H1 (cell line): ENCODE measurements at regions not wholly inside any gene's neighbourhood (a gene's known extent, or its start where the extent isn't known, plus 50 kb on each side); places are given as distances from the start of the nearest gene placed in this dataset.
"Not testable (repeated sequence)": the region's sequence is repeated elsewhere in the genome, so short reads cannot be mapped to it uniquely, and the experiment has no call there.

ENCODE experiments used
- CTCF ChIA-PET: fragments of 300-600 bp; sonication (Branson Sonifier 250); formaldehyde crosslinking; loops from one replicate; lab custom pipeline; 2021; ENCODE audit not compliant: partially characterized antibody; lab: Charles Lee
- POLR2A ChIA-PET: fragments of 300-600 bp; sonication (Branson Sonifier 250); formaldehyde crosslinking; loops from one replicate; lab custom pipeline; 2021; ENCODE audit warnings: inconsistent platforms; ENCODE audit not compliant: partially characterized antibody; lab: Charles Lee
- DNase-seq, 2 experiments: peaks; one replicate each; pipeline versions ENCODE4 v3.0.0 to v3.0.0-alpha.2; 2010 to 2022; ENCODE audit warnings: low spot score in 2 of 2, low read depth in 1 of 2, mixed read lengths in 1 of 2
- FAIRE-seq: peaks from 2 replicates; lab custom pipeline; 2011; peaks lifted over from hg19 to GRCh38; lab: Jason Lieb, UNC
- H2AFZ ChIP-seq: 2 replicates; pipeline ENCODE4 v1.8.1; 2012; ENCODE audit warnings: low read length, inconsistent platforms
- H2AK5ac ChIP-seq: 2 replicates; pipeline ENCODE4 v1.6.1; 2013; ENCODE audit warnings: low read depth, low read length
- H2BK120ac ChIP-seq: replicated peaks from 2 replicates; pipeline ENCODE3; 2013; ENCODE audit warnings: low read depth, low read length, inconsistent platforms
- H2BK12ac ChIP-seq: 2 replicates; pipeline ENCODE4 v1.6.1; 2013; ENCODE audit warnings: low read depth, low read length
- H2BK15ac ChIP-seq: 2 replicates; pipeline ENCODE4 v1.6.1; 2013; ENCODE audit warnings: low read length
- H2BK20ac ChIP-seq: 2 replicates; pipeline ENCODE4 v1.6.1; 2013; ENCODE audit warnings: low read length
- H2BK5ac ChIP-seq: 2 replicates; pipeline ENCODE4 v1.6.1; 2013; ENCODE audit warnings: low read depth, low read length
- H3K14ac ChIP-seq: 2 replicates; pipeline ENCODE4 v1.6.1; 2013; ENCODE audit warnings: inconsistent platforms; ENCODE audit not compliant: insufficient read length
- H3K18ac ChIP-seq: 2 replicates; pipeline ENCODE4 v1.6.1; 2013; ENCODE audit warnings: low read length; ENCODE audit errors: extremely low read depth
- H3K23ac ChIP-seq: 2 replicates; pipeline ENCODE4 v1.6.1; 2013; ENCODE audit warnings: inconsistent platforms; ENCODE audit not compliant: insufficient read length
- H3K23me2 ChIP-seq: 2 replicates; pipeline ENCODE4 v1.6.1; 2013; ENCODE audit warnings: low read depth, low read length
- H3K27ac ChIP-seq: 2 replicates; pipeline ENCODE4 v1.6.1; 2011; ENCODE audit warnings: low read depth, low read length, inconsistent platforms
- H3K27me3 ChIP-seq, 4 experiments: replicated peaks in 1 of 4; 1 replicate in 1 of 4; 2 replicates in 3 of 4; pipeline versions ENCODE4 v1.6.1 to v1.8.1; 2011 to 2013; ENCODE audit warnings: low read length in 3 of 4, mild to moderate bottlenecking in 3 of 4, inconsistent platforms in 2 of 4, mixed read lengths in 2 of 4, moderate library complexity in 1 of 4; ENCODE audit not compliant: control insufficient read depth in 3 of 4, insufficient read depth in 3 of 4; ENCODE audit errors: extremely low read depth in 1 of 4
- H3K36me3 ChIP-seq, 4 experiments: 2 replicates each; pipeline versions ENCODE4 v1.6.1 to v1.8.1; 2011 to 2013; ENCODE audit warnings: mild to moderate bottlenecking in 4 of 4, low read length in 3 of 4, moderate library complexity in 2 of 4, control low read depth in 1 of 4, inconsistent platforms in 1 of 4; ENCODE audit not compliant: insufficient read depth in 4 of 4, control insufficient read depth in 2 of 4
- H3K4ac ChIP-seq: replicated peaks from 2 replicates; pipeline ENCODE3; 2013; ENCODE audit warnings: low read length, low read depth, mixed read lengths, inconsistent platforms; ENCODE audit not compliant: insufficient read length
- H3K4me1 ChIP-seq, 4 experiments: replicated peaks in 1 of 4; 1 replicate in 1 of 4; 2 replicates in 3 of 4; pipeline versions ENCODE4 v1.6.1 to v1.8.1; 2011 to 2013; ENCODE audit warnings: low read length in 3 of 4, inconsistent platforms in 2 of 4, mixed read lengths in 1 of 4; ENCODE audit not compliant: insufficient read depth in 4 of 4, control insufficient read depth in 3 of 4
- H3K4me2 ChIP-seq, 2 experiments: 2 replicates each; pipeline versions ENCODE4 v1.6.1 to v1.8.1; 2011 to 2013; ENCODE audit warnings: low read depth in 2 of 2, low read length in 2 of 2, control low read depth in 1 of 2, inconsistent platforms in 1 of 2, mild to moderate bottlenecking in 1 of 2; ENCODE audit not compliant: insufficient read depth in 1 of 2
- H3K4me3 ChIP-seq, 4 experiments: fragments of 200-600, 300-600 bp in 1 of 4; sonication (generic), shearing (Covaris generic), sonication (Bioruptor Twin) in 1 of 4; 2 replicates each; pipeline versions ENCODE4 v1.5.1 to v1.8.1; 2011 to 2016; ENCODE audit warnings: low read length in 4 of 4, low read depth in 3 of 4, control low read depth in 2 of 4, inconsistent platforms in 2 of 4, mild to moderate bottlenecking in 2 of 4, mixed read lengths in 1 of 4, moderate library complexity in 1 of 4; ENCODE audit not compliant: insufficient read depth in 2 of 4; ENCODE audit errors: extremely low read depth in 1 of 4
- H3K56ac ChIP-seq: replicated peaks from 2 replicates; pipeline ENCODE3; 2013; ENCODE audit warnings: low read depth, mild to moderate bottlenecking, mixed read lengths, low read length, inconsistent platforms; ENCODE audit not compliant: insufficient read length
- H3K79me1 ChIP-seq: 2 replicates; pipeline ENCODE4 v1.6.1; 2013; ENCODE audit warnings: low read depth, low read length, control low read depth
- H3K79me2 ChIP-seq, 2 experiments: 2 replicates each; pipeline versions ENCODE4 v1.6.1 to v1.8.1; 2012 to 2013; ENCODE audit warnings: low read length in 2 of 2, mild to moderate bottlenecking in 2 of 2, inconsistent platforms in 1 of 2; ENCODE audit not compliant: insufficient read depth in 2 of 2, control insufficient read depth in 1 of 2
- H3K9ac ChIP-seq, 4 experiments: replicated peaks in 1 of 4; 1 replicate in 1 of 4; 2 replicates in 3 of 4; pipeline versions ENCODE4 v1.6.1 to v1.8.1; 2011 to 2013; ENCODE audit warnings: low read depth in 3 of 4, low read length in 3 of 4, control low read depth in 2 of 4, mild to moderate bottlenecking in 2 of 4, moderate library complexity in 2 of 4, inconsistent platforms in 1 of 4; ENCODE audit errors: extremely low read depth in 1 of 4
- H3K9me3 ChIP-seq, 2 experiments: 2 replicates each; pipeline versions ENCODE4 v1.6.1 to v1.8.1; 2012 to 2013; ENCODE audit warnings: mild to moderate bottlenecking in 2 of 2, moderate library complexity in 2 of 2, control low read depth in 1 of 2, inconsistent platforms in 1 of 2, low read depth in 1 of 2, low read length in 1 of 2, mixed read lengths in 1 of 2; ENCODE audit not compliant: insufficient read depth in 2 of 2
- H4K20me1 ChIP-seq, 2 experiments: replicated peaks in 1 of 2; 2 replicates each; pipeline versions ENCODE3 to v1.8.1; 2011 to 2013; ENCODE audit warnings: inconsistent platforms in 2 of 2, low read length in 2 of 2, mild to moderate bottlenecking in 1 of 2; ENCODE audit not compliant: insufficient read depth in 2 of 2, control insufficient read depth in 1 of 2
- H4K5ac ChIP-seq: 2 replicates; pipeline ENCODE4 v1.6.1; 2013; ENCODE audit warnings: low read length, low read depth, mixed read lengths, inconsistent platforms; ENCODE audit not compliant: insufficient read length
- H4K8ac ChIP-seq: 2 replicates; pipeline ENCODE4 v1.8.0; 2013; ENCODE audit warnings: mild to moderate bottlenecking, moderate library complexity, low read length, inconsistent platforms; ENCODE audit not compliant: insufficient read depth; ENCODE audit errors: extremely low read depth
- H4K91ac ChIP-seq: replicated peaks from 2 replicates; pipeline ENCODE3; 2013; ENCODE audit warnings: low read length, mixed read lengths, inconsistent platforms; ENCODE audit not compliant: insufficient read length
- WGBS, 2 experiments: shearing (Covaris generic) in 1 of 2; methylation state at CpG; one replicate each; pipeline versions ENCODE4 v1.1.6 to v1.1.7; 2013 to 2015; ENCODE audit warnings: low lambda C conversion rate in 2 of 2, mixed read lengths in 2 of 2, inconsistent platforms in 1 of 2, low coverage in 1 of 2, missing lambda C conversion rate in 1 of 2; ENCODE audit not compliant: insufficient replicate concordance in 2 of 2, insufficient coverage in 1 of 2, insufficient read length in 1 of 2; ENCODE audit errors: extremely low coverage in 1 of 2, missing lambda C conversion rate in 1 of 2; 5-methylcytosine and 5-hydroxymethylcytosine counted together

DNA sequence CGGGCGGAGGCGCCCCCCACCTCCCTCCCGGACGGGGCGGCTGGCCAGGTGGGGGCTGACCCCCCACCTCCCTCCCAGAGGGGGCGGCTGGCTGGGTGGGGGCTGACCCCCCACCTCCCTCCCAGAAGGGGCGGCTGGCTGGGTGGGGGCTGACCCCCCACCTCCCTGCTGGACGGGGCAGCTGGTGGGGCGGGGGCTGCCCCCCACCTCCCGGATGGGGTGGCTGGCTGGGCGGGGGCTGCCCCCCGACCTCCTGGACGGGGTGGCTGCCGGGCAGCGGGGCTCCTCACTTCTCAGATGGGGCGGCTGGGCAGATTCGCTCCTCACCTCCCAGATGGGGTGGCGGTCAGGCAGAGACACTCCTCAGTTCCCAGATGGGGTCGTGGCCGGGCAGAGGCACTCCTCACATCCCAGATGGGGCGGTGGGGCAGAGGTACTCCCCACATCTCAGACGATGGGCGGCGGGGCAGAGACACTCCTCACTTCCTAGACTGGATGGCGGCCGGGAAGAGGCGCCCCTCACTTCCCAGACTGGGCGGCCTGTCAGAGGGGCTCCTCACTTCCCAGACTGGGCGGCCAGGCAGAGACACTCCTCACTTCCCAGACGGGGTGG, 178.1 kb upstream of the CLINT1 start:
- FAIRE-seq, POLR2A ChIA-PET, H3K9ac ChIP-seq: not testable (repeated sequence)

GRCh38 chr5:158034586-158034985, 175.6 kb upstream of the CLINT1 start:
- H3K23me2 ChIP-seq, H4K20me1 ChIP-seq, H2BK120ac ChIP-seq, H4K91ac ChIP-seq, CTCF ChIA-PET, H2BK20ac ChIP-seq, H3K9ac ChIP-seq, FAIRE-seq, H3K14ac ChIP-seq, H3K27ac ChIP-seq, H2AFZ ChIP-seq, H3K23ac ChIP-seq, H4K8ac ChIP-seq, H3K4me2 ChIP-seq, H2BK15ac ChIP-seq, H3K36me3 ChIP-seq, DNase-seq, H4K5ac ChIP-seq, H2BK12ac ChIP-seq, H3K4me1 ChIP-seq, H3K56ac ChIP-seq, H2AK5ac ChIP-seq, POLR2A ChIA-PET, H3K18ac ChIP-seq, H3K79me1 ChIP-seq, H3K79me2 ChIP-seq, H3K4ac ChIP-seq, H2BK5ac ChIP-seq, H3K4me3 ChIP-seq, H3K27me3 ChIP-seq: not testable (repeated sequence)
- 96% methylated on average over 6 of the region's 6 CpGs; no CpG with 5 or more reads in 1 of the 2 experiments for WGBS, 2 experiments
- peaks cover 17 to 38% of the 10 kb centered on the region in 2 experiments for H3K9me3 ChIP-seq

More for the DNA sequence above, 178.1 kb upstream of the CLINT1 start:
- not testable (repeated sequence) for H2BK120ac ChIP-seq, H4K8ac ChIP-seq, H3K18ac ChIP-seq, DNase-seq, H3K4me1 ChIP-seq, H2AFZ ChIP-seq, H2BK5ac ChIP-seq, H4K20me1 ChIP-seq, H3K79me2 ChIP-seq, H3K56ac ChIP-seq, H4K91ac ChIP-seq, H3K79me1 ChIP-seq, H3K4ac ChIP-seq, H3K23me2 ChIP-seq, H4K5ac ChIP-seq, H3K14ac ChIP-seq, H3K4me2 ChIP-seq, H3K27ac ChIP-seq, H3K27me3 ChIP-seq, H3K23ac ChIP-seq, H2BK20ac ChIP-seq, H3K4me3 ChIP-seq, H2AK5ac ChIP-seq, H3K36me3 ChIP-seq, H2BK12ac ChIP-seq, H2BK15ac ChIP-seq
- 91% methylated on average over 12 of the region's 31 CpGs; no CpG with 5 or more reads in 1 of the 2 experiments for WGBS, 2 experiments
- peaks cover 17 to 38% of the 10 kb centered on the region in 2 experiments for H3K9me3 ChIP-seq
- CTCF ChIA-PET: interaction anchor here (1.1 kb wide), 1 partner anchor 17 kb away, joined by 3 read pairs; no protein-coding TSS in a partner anchor
